NCI-H146 treated with DMSO at 0.1 percent for 48 hours (cell line): ENCODE measurements at regions not wholly inside any gene's neighbourhood (a gene's known extent, or its start where the extent isn't known, plus 50 kb on each side); places are given as distances from the start of the nearest gene placed in this dataset.
"Not testable (repeated sequence)": the region's sequence is repeated elsewhere in the genome, so short reads cannot be mapped to it uniquely, and the experiment has no call there.

Experiments used
- DNase-seq: peaks from one replicate; lab custom pipeline; 2025; ENCODE audit not compliant: unreplicated experiment; lab: John Stamatoyannopoulos, UW

GRCh38 chr16:60419859-60420258, 1616.4 kb downstream of the CDH8 start:
- no peak for DNase-seq

- no peak for DNase-seq
Observed at GRCh38 chr16:60414613-60415012, 1621.6 kb downstream of the CDH8 start.

GRCh38 chr16:60413969-60414368, 1622.3 kb downstream of the CDH8 start:
- DNase-seq, result no peak

- DNase-seq, result no peak
Observed at GRCh38 chr16:60407606-60408005, 1628.6 kb downstream of the CDH8 start.

GRCh38 chr16:60407034-60407433, 1629.2 kb downstream of the CDH8 start:
- DNase-seq, result no peak

- DNase-seq, result no peak
Observed at GRCh38 chr16:60405286-60405685, 1631.0 kb downstream of the CDH8 start.

- DNase-seq, result no peak
Observed at GRCh38 chr16:60404401-60404800, 1631.8 kb downstream of the CDH8 start.

- not testable (repeated sequence) for DNase-seq
Observed at GRCh38 chr16:60402941-60403340, 1633.3 kb downstream of the CDH8 start.

- no peak for DNase-seq
Observed at GRCh38 chr16:60392380-60392779, 1643.9 kb downstream of the CDH8 start.

GRCh38 chr16:60371591-60371990, 1637.5 kb upstream of the GOT2 start:
- DNase-seq, result no peak

- no peak for DNase-seq
Observed at GRCh38 chr16:60367739-60368138, 1633.6 kb upstream of the GOT2 start.

GRCh38 chr16:60363566-60363965, 1629.5 kb upstream of the GOT2 start:
- no peak for DNase-seq

- not testable (repeated sequence) for DNase-seq
Observed at GRCh38 chr16:60359866-60360265, 1625.8 kb upstream of the GOT2 start.

- DNase-seq, result not testable (repeated sequence)
Observed at GRCh38 chr16:60359412-60359811, 1625.3 kb upstream of the GOT2 start.

- not testable (repeated sequence) for DNase-seq
Observed at GRCh38 chr16:60357876-60358522, 1623.9 kb upstream of the GOT2 start.

GRCh38 chr16:60346256-60346655, 1612.1 kb upstream of the GOT2 start:
- no peak for DNase-seq

- DNase-seq, result no peak
Observed at GRCh38 chr16:60337671-60338070, 1603.6 kb upstream of the GOT2 start.

- no peak for DNase-seq
Observed at GRCh38 chr16:60331168-60331567, 1597.1 kb upstream of the GOT2 start.

GRCh38 chr16:60329108-60329507, 1595.0 kb upstream of the GOT2 start:
- DNase-seq, result no peak

- DNase-seq, result no peak
Observed at GRCh38 chr16:60328152-60328551, 1594.0 kb upstream of the GOT2 start.

- DNase-seq, result no peak
Observed at GRCh38 chr16:60318486-60318885, 1584.4 kb upstream of the GOT2 start.

GRCh38 chr16:60310846-60311445, 1576.8 kb upstream of the GOT2 start:
- no peak for DNase-seq

GRCh38 chr16:60304720-60305119, 1570.6 kb upstream of the GOT2 start:
- no peak for DNase-seq
